Peyer's patch (tissue), 4 donors: ENCODE measurements at regions not wholly inside any gene's neighbourhood (a gene's known extent, or its start where the extent isn't known, plus 50 kb on each side); places are given as distances from the start of the nearest gene placed in this dataset.

Source experiments
- POLR2A ChIP-seq, 2 donors: fragments of 450-650 bp; IDR thresholded peaks; one replicate each; pipeline ENCODE4 v1.5.1; 2017; ENCODE audit warnings: antibody characterized with exemption in 2 of 2, mild to moderate bottlenecking in 2 of 2, moderate library complexity in 2 of 2
- TF ChIP-seq, protein P1 (sequence below), 6 experiments: fragments of 450-650 bp in 4 of 6; fragments of 200-600 bp in 2 of 6; sonication (generic) in 1 of 6; IDR thresholded peaks; one replicate each; pipeline ENCODE4 v1.5.1; 2017 to 2019; ENCODE audit warnings: antibody characterized with exemption in 6 of 6, mild to moderate bottlenecking in 3 of 6, moderate library complexity in 1 of 6

DNA sequence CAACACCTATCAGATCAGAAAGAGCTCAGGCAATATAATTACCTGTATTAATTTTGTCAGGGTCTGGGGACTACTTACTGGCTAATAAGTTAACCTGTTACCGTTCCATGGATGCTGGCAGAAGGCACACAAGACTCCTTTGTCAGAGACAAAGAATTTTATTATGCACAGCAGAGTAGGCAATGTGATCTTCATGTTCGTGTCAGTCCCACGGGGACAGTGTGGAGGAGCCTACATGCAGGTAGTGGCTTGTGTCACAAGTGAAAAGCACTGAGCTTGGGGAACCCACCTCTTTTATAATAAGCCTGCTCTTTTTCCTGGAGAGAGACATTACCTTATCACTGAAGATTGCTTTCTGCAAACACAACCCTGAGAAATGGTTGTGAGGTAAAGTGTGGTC lies 96.9 kb downstream of the CD164 start:
- no peak for TF ChIP-seq POLR2A (IDR thresholded peaks at IDR 0.05)
- TF ChIP-seq, protein P1, sequence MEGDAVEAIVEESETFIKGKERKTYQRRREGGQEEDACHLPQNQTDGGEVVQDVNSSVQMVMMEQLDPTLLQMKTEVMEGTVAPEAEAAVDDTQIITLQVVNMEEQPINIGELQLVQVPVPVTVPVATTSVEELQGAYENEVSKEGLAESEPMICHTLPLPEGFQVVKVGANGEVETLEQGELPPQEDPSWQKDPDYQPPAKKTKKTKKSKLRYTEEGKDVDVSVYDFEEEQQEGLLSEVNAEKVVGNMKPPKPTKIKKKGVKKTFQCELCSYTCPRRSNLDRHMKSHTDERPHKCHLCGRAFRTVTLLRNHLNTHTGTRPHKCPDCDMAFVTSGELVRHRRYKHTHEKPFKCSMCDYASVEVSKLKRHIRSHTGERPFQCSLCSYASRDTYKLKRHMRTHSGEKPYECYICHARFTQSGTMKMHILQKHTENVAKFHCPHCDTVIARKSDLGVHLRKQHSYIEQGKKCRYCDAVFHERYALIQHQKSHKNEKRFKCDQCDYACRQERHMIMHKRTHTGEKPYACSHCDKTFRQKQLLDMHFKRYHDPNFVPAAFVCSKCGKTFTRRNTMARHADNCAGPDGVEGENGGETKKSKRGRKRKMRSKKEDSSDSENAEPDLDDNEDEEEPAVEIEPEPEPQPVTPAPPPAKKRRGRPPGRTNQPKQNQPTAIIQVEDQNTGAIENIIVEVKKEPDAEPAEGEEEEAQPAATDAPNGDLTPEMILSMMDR (IDR thresholded peaks at IDR 0.05): no peak
